ENCODE measurements at regions not wholly inside any gene's neighbourhood (a gene's known extent, or its start where the extent isn't known, plus 50 kb on each side); places are given as distances from the start of the nearest gene placed in this dataset.

- no peak for TF ChIP-seq CTCF (IDR thresholded peaks at IDR 0.05; ENCODE audit: insufficient read depth in 1 of 2, low read depth in 1 of 2, low read length in 1 of 2, severe bottlenecking in 1 of 2, unreplicated experiment in 1 of 2)
- Mint-ChIP-seq H3K27ac (ENCODE audit: unreplicated experiment) (no peak overlapping the region), H3K9me3 (ENCODE audit: unreplicated experiment) (no peaks in the 10 kb centered on the region), H3K4me1 (ENCODE audit: low read depth, unreplicated experiment) (peaks cover 7% of the 10 kb centered on the region), H3K36me3 (ENCODE audit: insufficient read depth, unreplicated experiment) (no peaks in the 10 kb centered on the region), H3K4me3 (ENCODE audit: unreplicated experiment) (no peak overlapping the region), H3K27me3 (ENCODE audit: insufficient read depth, unreplicated experiment) (no peaks in the 10 kb centered on the region)
- ChIA-PET CTCF (no interaction called here), POLR2A (no interaction called here)
- peak in 1 of 2 experiments; percentile 10 for DNase-seq
- intact Hi-C loops (cut with micrococcal nuclease; ENCODE audit: unreplicated experiment), result no loop called here
- Histone ChIP-seq H3K4me3 (ENCODE audit: low read depth, low read length) (no peak overlapping the region), H3K9me3 (no peaks in the 10 kb centered on the region), H3K36me3 (ENCODE audit: control insufficient read depth, insufficient read depth, low read length) (no peaks in the 10 kb centered on the region), H3K27me3 (replicated peaks; ENCODE audit: control insufficient read depth, insufficient read depth, low read length) (no peaks in the 10 kb centered on the region), H3K4me1 (no peaks in the 10 kb centered on the region)
- BruUV-seq (replicated peaks), result no TSS peak
These were observed 355.7 kb upstream of the DUSP10 start for GRCh38 chr1:222097588-222097987.

GRCh38 chr1:222096883-222097282 lies 355.0 kb upstream of the DUSP10 start:
- intact Hi-C loops (cut with micrococcal nuclease; ENCODE audit: unreplicated experiment), result loop anchor here (1.0 kb wide), 2 partner anchors 70 to 358 kb away; no protein-coding TSS in a partner anchor
- DNase-seq, result no peak
- POLR2A ChIA-PET, result no interaction called here

DNA sequence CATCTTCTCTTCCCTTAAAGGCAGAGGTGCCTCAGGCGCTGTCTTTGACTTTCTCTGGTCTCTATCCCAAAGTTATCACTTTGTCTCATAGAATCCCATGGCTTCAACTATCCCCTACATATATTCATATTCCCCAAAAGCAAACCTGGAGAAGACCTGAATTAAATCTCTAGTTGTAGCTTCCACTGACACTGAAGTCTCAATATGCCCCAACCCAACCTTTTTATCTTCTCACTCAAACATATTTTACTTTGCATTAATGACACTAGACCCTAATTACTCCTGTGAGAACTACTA lies 354.5 kb upstream of the DUSP10 start:
- H3K4me3 Mint-ChIP-seq (ENCODE audit: unreplicated experiment), result no peak overlapping the region
- no peak for DNase-seq
- Histone ChIP-seq H3K36me3 (ENCODE audit: control insufficient read depth, insufficient read depth, low read length) (no peaks in the 10 kb centered on the region), H3K4me1 (no peaks in the 10 kb centered on the region), H3K27me3 (replicated peaks; ENCODE audit: control insufficient read depth, insufficient read depth, low read length) (no peaks in the 10 kb centered on the region), H3K4me3 (ENCODE audit: low read depth, low read length) (no peak overlapping the region), H3K9me3 (no peaks in the 10 kb centered on the region)
- no peaks in the 10 kb centered on the region for H3K36me3 Mint-ChIP-seq (ENCODE audit: insufficient read depth, unreplicated experiment)
- no peaks in the 10 kb centered on the region for H3K9me3 Mint-ChIP-seq (ENCODE audit: unreplicated experiment)
- TF ChIP-seq CTCF (IDR thresholded peaks at IDR 0.05; ENCODE audit: insufficient read depth in 1 of 2, low read depth in 1 of 2, low read length in 1 of 2, severe bottlenecking in 1 of 2, unreplicated experiment in 1 of 2), result peak in 1 of 2 experiments; percentile 36
- BruUV-seq (replicated peaks), result no TSS peak
- H3K27ac Mint-ChIP-seq (ENCODE audit: unreplicated experiment), result no peak overlapping the region
- intact Hi-C loops (cut with micrococcal nuclease; ENCODE audit: unreplicated experiment), result loop anchor here (1.0 kb wide), 2 partner anchors 71 to 359 kb away; no protein-coding TSS in a partner anchor
- H3K27me3 Mint-ChIP-seq (ENCODE audit: insufficient read depth, unreplicated experiment), result no peaks in the 10 kb centered on the region
- CTCF ChIA-PET, result no interaction called here
- POLR2A ChIA-PET, result no interaction called here
- H3K4me1 Mint-ChIP-seq (ENCODE audit: low read depth, unreplicated experiment), result peaks cover 6% of the 10 kb centered on the region

More at GRCh38 chr1:222096883-222097282, 355.0 kb upstream of the DUSP10 start:
- Histone ChIP-seq H3K36me3 (ENCODE audit: control insufficient read depth, insufficient read depth, low read length) (no peaks in the 10 kb centered on the region), H3K4me1 (no peaks in the 10 kb centered on the region), H3K4me3 (ENCODE audit: low read depth, low read length) (no peak overlapping the region), H3K9me3 (no peaks in the 10 kb centered on the region), H3K27me3 (replicated peaks; ENCODE audit: control insufficient read depth, insufficient read depth, low read length) (no peaks in the 10 kb centered on the region)
- no peaks in the 10 kb centered on the region for H3K27me3 Mint-ChIP-seq (ENCODE audit: insufficient read depth, unreplicated experiment)
- H3K4me1 Mint-ChIP-seq (ENCODE audit: low read depth, unreplicated experiment), result peaks cover 7% of the 10 kb centered on the region
- no peak for TF ChIP-seq CTCF (IDR thresholded peaks at IDR 0.05; ENCODE audit: insufficient read depth in 1 of 2, low read depth in 1 of 2, low read length in 1 of 2, severe bottlenecking in 1 of 2, unreplicated experiment in 1 of 2)
- no peaks in the 10 kb centered on the region for H3K36me3 Mint-ChIP-seq (ENCODE audit: insufficient read depth, unreplicated experiment)
- H3K27ac Mint-ChIP-seq (ENCODE audit: unreplicated experiment), result no peak overlapping the region
- no peak overlapping the region for H3K4me3 Mint-ChIP-seq (ENCODE audit: unreplicated experiment)
- no TSS peak for BruUV-seq (replicated peaks)
- CTCF ChIA-PET, result no interaction called here
- no peaks in the 10 kb centered on the region for H3K9me3 Mint-ChIP-seq (ENCODE audit: unreplicated experiment)

Measured in Caco-2 (cell line).